HEK293 (cell line): ENCODE measurements at regions not wholly inside any gene's neighbourhood (a gene's known extent, or its start where the extent isn't known, plus 50 kb on each side); places are given as distances from the start of the nearest gene placed in this dataset.

Source experiments
- SP3 ChIP-seq: fragments of 450-650 bp; formaldehyde crosslinking; IDR thresholded peaks from 2 replicates; pipeline ENCODE4 v1.5.1; 2016; ENCODE audit warnings: missing biosample characterization, missing genetic modification characterization
- ZEB2 ChIP-seq: fragments of 450-650 bp; formaldehyde crosslinking; IDR thresholded peaks from 2 replicates; pipeline ENCODE4 v1.5.1; 2016; ENCODE audit warnings: missing biosample characterization, missing genetic modification characterization
- ZNF561 ChIP-seq: fragments of 450-650 bp; IDR thresholded peaks from 2 replicates; pipeline ENCODE4 v1.5.1; 2018; ENCODE audit warnings: missing biosample characterization, missing genetic modification characterization, borderline replicate concordance
- TF ChIP-seq, protein P1 (sequence below): fragments of 450-650 bp; formaldehyde crosslinking; IDR thresholded peaks from 2 replicates; pipeline ENCODE4 v1.5.1; 2016; ENCODE audit warnings: missing biosample characterization, missing genetic modification characterization

DNA sequence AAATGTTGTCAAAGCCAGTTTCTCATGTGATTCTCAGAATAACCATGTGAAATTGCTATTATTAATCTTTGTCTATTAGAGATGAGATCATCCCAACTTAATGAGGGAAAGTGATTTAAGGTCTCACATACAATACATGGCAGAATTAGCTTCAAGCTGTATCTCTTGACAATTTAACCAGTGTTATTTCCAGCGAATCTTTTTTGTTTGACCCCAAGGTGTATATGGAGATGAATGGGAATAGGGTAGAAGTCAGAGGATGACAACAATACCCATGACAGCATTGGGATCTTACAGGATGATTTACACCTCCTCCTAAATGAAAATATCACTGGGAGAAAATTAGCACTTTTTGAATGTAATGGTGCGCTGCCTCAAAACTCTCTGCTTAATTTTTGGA, 290.8 kb upstream of the LUZP2 start:
- TF ChIP-seq ZNF561 (tag by site-specific recombination) (no peak), ZEB2 (tag by site-specific recombination) (no peak), SP3 (tag by site-specific recombination) (no peak)
- TF ChIP-seq, protein P1, sequence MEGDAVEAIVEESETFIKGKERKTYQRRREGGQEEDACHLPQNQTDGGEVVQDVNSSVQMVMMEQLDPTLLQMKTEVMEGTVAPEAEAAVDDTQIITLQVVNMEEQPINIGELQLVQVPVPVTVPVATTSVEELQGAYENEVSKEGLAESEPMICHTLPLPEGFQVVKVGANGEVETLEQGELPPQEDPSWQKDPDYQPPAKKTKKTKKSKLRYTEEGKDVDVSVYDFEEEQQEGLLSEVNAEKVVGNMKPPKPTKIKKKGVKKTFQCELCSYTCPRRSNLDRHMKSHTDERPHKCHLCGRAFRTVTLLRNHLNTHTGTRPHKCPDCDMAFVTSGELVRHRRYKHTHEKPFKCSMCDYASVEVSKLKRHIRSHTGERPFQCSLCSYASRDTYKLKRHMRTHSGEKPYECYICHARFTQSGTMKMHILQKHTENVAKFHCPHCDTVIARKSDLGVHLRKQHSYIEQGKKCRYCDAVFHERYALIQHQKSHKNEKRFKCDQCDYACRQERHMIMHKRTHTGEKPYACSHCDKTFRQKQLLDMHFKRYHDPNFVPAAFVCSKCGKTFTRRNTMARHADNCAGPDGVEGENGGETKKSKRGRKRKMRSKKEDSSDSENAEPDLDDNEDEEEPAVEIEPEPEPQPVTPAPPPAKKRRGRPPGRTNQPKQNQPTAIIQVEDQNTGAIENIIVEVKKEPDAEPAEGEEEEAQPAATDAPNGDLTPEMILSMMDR (tag by site-specific recombination): no peak
